Rectal smooth muscle tissue (tissue), 1 donor: ENCODE measurements at regions not wholly inside any gene's neighbourhood (a gene's known extent, or its start where the extent isn't known, plus 50 kb on each side); places are given as distances from the start of the nearest gene placed in this dataset.

Experiments
- H3K27ac ChIP-seq: one replicate; pipeline ENCODE4 v1.7.0; 2013; ENCODE audit warnings: low read depth, low read length, inconsistent platforms
- H3K27me3 ChIP-seq: one replicate; pipeline ENCODE4 v1.7.0; 2013; ENCODE audit warnings: low read length; ENCODE audit not compliant: control insufficient read depth, insufficient read depth
- H3K36me3 ChIP-seq: one replicate; pipeline ENCODE4 v1.7.0; 2013; ENCODE audit warnings: low read length; ENCODE audit not compliant: control insufficient read depth, insufficient read depth
- H3K4me1 ChIP-seq: one replicate; pipeline ENCODE4 v1.7.0; 2013; ENCODE audit warnings: low read length; ENCODE audit not compliant: control insufficient read depth, insufficient read depth
- H3K4me3 ChIP-seq: one replicate; pipeline ENCODE4 v1.7.0; 2013; ENCODE audit warnings: low read length
- H3K9ac ChIP-seq: one replicate; pipeline ENCODE4 v1.7.0; 2013; ENCODE audit warnings: low read length

DNA sequence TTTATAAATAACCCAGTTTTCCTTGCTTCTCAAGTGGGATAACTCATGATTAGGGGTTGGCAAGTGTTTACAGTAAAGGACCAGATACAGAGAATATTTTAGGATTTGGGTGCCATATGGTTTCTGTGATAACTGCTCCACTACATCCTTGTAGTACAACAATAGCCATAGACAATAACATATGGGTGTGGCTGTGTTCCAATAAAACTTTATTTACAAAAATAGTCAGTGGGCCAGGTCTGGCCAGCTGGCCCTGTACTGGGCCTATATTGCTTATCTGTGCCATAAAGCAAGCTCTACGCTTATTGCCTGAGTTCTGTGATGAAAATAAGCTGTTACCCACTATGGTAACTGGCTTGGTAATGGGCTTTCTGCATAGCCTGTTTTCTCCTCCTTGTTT is 386.5 kb upstream of the RBFOX1 start:
- H3K4me1 ChIP-seq: no peaks in the 10 kb centered on the region
- H3K27ac ChIP-seq: no peak overlapping the region
- no peak overlapping the region for H3K9ac ChIP-seq
- no peaks in the 10 kb centered on the region for H3K27me3 ChIP-seq
- no peaks in the 10 kb centered on the region for H3K36me3 ChIP-seq
- no peak overlapping the region for H3K4me3 ChIP-seq

DNA sequence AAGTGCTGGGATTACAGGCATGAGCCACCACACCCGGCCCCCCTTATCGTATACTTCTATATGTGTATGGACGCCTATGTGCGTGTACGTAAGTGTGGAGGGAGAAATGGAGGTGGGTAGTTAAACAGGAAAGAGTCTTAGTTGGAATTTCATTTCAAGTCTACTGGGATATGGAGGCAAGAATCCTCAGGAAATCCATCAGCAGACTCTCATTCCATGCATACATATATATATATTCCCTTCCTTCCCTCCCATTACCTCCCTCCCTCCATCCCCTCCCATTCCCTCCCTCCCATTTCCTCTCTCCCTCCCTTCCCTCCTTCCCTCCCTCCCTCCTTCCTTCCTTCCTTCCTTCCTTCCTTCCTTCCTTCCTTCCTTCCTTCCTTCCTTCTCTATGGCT is 391.7 kb upstream of the RBFOX1 start:
- Histone ChIP-seq H3K27me3 (no peaks in the 10 kb centered on the region), H3K36me3 (no peaks in the 10 kb centered on the region), H3K4me1 (no peaks in the 10 kb centered on the region), H3K9ac (no peak overlapping the region), H3K4me3 (no peak overlapping the region), H3K27ac (no peak overlapping the region)

DNA sequence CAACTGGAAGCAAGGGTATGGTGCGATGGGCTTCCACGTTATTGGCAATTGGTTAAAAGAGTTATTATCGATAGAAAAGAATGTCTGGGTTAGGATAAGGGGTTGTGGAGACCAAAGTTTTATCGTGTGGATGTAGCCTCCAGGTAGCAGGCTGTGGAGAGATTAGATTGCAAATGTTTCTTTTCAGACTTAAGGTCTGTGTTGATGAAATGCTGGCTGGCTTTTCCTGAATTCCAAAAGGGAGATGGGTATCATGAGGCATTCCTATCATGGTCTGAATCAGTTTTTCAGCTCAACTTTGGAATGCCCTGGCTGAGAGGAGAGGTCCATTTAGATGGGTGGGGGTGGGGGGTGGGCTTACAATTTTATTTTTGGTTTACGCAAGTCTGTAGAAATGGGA is 395.0 kb upstream of the RBFOX1 start:
- H3K9ac ChIP-seq: no peak overlapping the region
- no peak overlapping the region for H3K4me3 ChIP-seq
- H3K4me1 ChIP-seq: no peaks in the 10 kb centered on the region
- H3K27me3 ChIP-seq: no peaks in the 10 kb centered on the region
- no peaks in the 10 kb centered on the region for H3K36me3 ChIP-seq
- H3K27ac ChIP-seq: no peak overlapping the region

DNA sequence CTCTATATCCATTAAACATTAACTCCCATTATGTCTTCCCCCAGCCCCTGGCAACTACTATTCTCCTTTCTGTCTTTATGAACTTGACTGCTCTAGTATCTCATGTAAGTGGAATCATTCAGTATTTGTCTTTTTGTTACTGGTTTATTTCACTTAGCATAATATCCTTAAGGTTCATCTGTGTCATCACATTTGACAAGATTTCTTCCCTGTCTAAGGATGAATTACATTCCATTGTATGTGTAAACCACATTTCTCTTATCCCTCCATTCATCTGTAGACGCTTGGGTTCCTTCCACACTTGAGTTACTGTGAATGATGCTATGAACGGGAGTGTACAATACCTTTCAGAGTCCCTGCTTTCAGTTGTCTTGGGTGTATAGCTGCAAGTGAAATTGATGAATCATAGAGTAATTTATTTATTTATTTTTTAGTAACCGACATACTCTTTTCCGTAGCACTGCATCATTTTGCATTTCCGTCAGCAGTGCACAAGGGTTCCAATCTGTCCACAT is 399.7 kb upstream of the RBFOX1 start:
- Histone ChIP-seq H3K4me1 (no peaks in the 10 kb centered on the region), H3K27ac (no peak overlapping the region), H3K27me3 (no peaks in the 10 kb centered on the region), H3K9ac (no peak overlapping the region), H3K36me3 (no peaks in the 10 kb centered on the region), H3K4me3 (no peak overlapping the region)

DNA sequence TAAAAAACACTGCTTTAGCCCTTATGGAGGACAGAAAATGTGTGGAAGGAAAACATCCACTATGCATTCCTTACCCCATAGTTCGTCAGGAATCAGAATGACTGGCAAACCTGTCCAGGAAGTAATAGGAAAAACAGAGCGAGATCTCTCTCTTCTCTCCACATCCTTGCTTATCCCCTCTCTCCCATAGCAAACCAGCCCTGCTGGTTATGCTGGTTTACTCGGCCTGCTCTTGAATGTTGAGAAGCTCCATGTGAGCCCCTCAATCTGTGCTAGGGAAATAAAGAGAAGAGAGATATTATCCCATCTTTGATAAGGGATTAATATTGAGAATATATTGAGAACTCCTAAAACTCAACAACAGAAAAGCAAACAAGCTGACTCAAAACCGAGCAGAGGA is 402.8 kb upstream of the RBFOX1 start:
- Histone ChIP-seq H3K36me3 (no peaks in the 10 kb centered on the region), H3K27ac (no peak overlapping the region), H3K4me3 (no peak overlapping the region), H3K27me3 (no peaks in the 10 kb centered on the region), H3K9ac (no peak overlapping the region), H3K4me1 (no peaks in the 10 kb centered on the region)

DNA sequence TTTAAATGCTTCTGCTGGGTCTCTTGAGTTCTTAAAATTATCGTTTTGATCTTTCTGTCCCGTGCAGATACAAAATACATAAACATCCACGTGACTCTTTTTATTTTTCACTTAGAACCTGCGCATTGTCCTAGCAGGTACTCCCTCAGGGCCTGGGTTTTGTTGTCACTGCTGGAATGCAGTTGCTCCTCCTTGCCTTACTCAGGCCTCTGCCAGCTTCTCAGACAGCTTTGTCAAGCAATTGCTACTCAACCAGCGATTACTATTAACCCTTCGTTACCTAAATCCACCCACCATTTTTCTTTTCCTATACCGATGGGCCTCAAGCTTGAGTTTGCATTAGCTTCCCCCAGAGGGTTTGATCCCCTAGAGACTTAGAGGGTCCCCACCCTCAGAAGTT is 405.9 kb upstream of the RBFOX1 start:
- no peak overlapping the region for H3K27ac ChIP-seq
- H3K9ac ChIP-seq: no peak overlapping the region
- H3K4me3 ChIP-seq: no peak overlapping the region
- H3K36me3 ChIP-seq: no peaks in the 10 kb centered on the region
- no peaks in the 10 kb centered on the region for H3K4me1 ChIP-seq
- H3K27me3 ChIP-seq: no peaks in the 10 kb centered on the region

DNA sequence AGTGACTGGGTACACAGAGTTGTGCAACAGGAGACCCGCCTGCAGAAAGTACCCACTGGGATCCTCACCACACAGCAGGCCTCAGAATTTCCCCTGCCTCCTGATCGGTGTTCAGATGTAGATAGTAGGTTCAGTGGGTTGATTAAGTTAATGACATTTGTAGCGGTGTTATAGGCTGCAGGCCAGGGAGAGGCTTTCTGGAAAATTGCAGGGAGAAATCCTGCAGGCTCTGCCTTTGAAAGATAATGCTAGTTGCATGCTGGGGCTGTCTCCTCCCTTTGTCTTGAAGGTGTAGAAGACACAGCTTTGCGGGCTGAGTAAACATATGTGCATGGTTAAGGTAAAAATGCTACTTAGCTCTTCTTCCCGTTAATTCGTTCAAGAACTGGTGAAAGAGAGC is 406.3 kb upstream of the RBFOX1 start:
- no peak overlapping the region for H3K9ac ChIP-seq
- no peak overlapping the region for H3K27ac ChIP-seq
- H3K36me3 ChIP-seq: no peaks in the 10 kb centered on the region
- H3K4me3 ChIP-seq: no peak overlapping the region
- no peaks in the 10 kb centered on the region for H3K27me3 ChIP-seq
- H3K4me1 ChIP-seq: no peaks in the 10 kb centered on the region

DNA sequence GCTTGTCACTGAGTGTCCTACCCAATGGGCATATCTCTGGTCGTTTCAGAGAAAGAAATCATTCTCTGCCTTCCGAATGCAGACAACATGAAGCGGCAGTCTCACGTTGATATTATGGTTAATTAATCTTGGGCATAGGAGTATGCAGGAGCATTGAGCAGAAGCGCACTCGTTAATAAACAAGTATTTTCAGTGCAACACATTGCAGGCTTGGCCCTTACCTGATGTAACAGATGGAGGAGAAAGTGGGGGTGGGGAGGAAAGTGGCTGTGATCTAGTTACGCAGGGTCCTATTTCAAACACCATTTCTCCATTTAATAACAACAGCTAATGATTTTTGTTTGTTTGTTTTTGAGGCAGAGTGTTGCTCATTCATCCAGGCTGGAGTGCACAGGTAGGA is 414.0 kb upstream of the RBFOX1 start:
- Histone ChIP-seq H3K36me3 (no peaks in the 10 kb centered on the region), H3K4me3 (no peak overlapping the region), H3K9ac (no peak overlapping the region), H3K4me1 (no peaks in the 10 kb centered on the region), H3K27me3 (no peaks in the 10 kb centered on the region), H3K27ac (no peak overlapping the region)

DNA sequence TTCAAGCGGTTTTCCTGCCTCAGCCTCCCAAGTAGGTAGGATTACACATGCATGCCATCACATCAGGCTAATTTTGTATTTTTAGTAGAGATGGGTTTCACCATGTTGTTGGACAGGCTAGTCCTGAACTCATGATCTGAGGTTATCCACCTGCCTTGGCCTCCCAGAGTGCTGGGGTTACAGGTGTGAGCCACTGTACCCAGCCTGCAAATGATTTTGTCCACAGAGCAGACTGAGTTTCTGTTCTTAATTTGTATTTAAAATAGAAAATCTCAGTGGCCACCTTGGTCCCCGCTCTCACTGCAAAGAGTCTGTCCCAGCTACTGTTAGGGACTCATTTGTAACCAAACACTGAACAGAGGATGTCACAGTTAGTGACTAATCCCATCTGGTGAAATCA is 415.7 kb upstream of the RBFOX1 start:
- Histone ChIP-seq H3K9ac (no peak overlapping the region), H3K4me1 (no peaks in the 10 kb centered on the region), H3K4me3 (no peak overlapping the region), H3K27me3 (no peaks in the 10 kb centered on the region), H3K27ac (no peak overlapping the region), H3K36me3 (no peaks in the 10 kb centered on the region)

DNA sequence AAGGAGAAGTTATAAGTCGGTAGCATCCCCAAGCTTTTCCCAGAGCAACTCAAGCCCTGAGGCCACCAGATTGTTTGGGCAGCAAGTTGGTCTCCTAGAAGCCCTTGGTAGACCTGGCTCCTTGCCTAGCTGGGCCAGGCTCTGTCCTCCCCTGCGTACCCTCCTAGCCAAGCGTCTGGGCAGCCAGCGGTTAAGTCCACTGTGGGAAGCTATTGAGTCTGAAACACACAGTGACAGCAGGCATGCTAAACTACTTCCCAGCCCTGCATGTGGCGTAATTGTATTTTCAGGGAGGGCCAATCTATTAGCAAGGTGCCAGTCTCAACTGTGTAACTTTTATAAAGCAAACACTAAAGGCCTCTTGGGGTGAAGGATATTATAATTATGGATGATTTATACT is 419.1 kb upstream of the RBFOX1 start:
- Histone ChIP-seq H3K4me3 (no peak overlapping the region), H3K9ac (no peak overlapping the region), H3K4me1 (no peaks in the 10 kb centered on the region), H3K27me3 (no peaks in the 10 kb centered on the region), H3K27ac (no peak overlapping the region), H3K36me3 (no peaks in the 10 kb centered on the region)

DNA sequence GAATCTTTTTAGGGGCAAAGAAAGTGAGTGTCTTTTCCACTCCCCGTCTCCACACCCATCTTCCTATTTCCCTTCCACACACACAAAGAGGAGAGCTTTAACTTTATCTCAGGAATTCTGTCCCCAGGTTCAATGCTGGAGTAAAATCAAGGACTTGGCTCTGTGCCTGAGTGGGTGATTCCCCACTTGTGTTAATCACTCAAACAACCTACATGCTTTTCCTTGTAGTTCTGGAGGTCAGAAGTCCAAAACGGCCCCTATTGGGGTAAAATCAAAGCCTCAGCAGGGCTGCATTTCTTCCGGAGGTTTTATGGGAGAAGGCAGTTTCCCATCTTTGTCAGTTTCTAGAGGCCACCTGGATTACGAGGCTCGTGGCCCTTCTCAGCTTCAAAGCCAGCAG is 422.3 kb upstream of the RBFOX1 start:
- H3K4me1 ChIP-seq: no peaks in the 10 kb centered on the region
- no peaks in the 10 kb centered on the region for H3K36me3 ChIP-seq
- H3K9ac ChIP-seq: no peak overlapping the region
- no peak overlapping the region for H3K27ac ChIP-seq
- H3K27me3 ChIP-seq: no peaks in the 10 kb centered on the region
- H3K4me3 ChIP-seq: no peak overlapping the region

DNA sequence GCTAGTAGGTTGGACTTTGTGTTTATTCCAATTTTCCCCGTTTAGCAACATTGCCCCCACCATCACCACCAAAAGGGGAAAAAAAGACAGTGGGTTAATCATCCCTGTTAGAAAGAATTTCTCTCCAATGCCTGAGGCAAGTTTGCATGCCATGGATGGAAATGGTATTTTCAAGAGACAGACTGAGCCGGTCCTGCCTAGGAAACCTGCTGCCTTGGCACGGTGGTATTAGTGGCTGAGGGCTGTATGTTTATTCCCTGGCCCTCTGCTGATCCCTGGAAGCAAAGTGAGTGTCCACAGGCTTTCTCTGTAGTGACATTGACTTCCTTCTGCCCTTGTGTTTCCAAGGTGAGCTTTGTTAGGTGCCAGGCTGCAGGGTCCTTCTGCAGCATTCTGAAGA is 427.0 kb upstream of the RBFOX1 start:
- Histone ChIP-seq H3K4me1 (no peaks in the 10 kb centered on the region), H3K27me3 (no peaks in the 10 kb centered on the region), H3K36me3 (no peaks in the 10 kb centered on the region), H3K9ac (no peak overlapping the region), H3K27ac (no peak overlapping the region), H3K4me3 (no peak overlapping the region)

DNA sequence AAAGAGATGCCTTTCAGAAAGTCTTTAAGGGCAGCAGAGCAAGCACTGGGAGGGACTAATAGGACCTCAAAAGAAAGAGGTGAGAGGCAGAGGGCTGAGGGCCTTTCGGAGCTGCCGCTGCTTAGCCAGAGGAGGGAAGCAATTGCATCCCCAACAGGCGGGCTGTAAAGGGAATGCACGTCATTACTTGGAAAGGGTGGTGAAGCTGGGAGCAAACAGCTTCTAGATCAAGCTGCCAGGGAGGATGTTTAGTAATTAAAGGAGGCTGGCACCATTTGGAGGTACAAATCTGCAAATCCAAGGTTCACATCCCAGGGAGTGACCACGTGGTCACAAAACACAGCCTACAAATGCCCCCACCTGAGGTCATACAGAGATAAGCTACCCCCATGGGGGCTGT is 429.0 kb upstream of the RBFOX1 start:
- Histone ChIP-seq H3K27me3 (no peaks in the 10 kb centered on the region), H3K4me3 (no peak overlapping the region), H3K9ac (no peak overlapping the region), H3K4me1 (no peaks in the 10 kb centered on the region), H3K27ac (no peak overlapping the region), H3K36me3 (no peaks in the 10 kb centered on the region)
